ENCODE measurements at regions not wholly inside any gene's neighbourhood (a gene's known extent, or its start where the extent isn't known, plus 50 kb on each side); places are given as distances from the start of the nearest gene placed in this dataset.

- no peak for TF ChIP-seq ZBTB40 (IDR thresholded peaks at IDR 0.05; ENCODE audit: borderline replicate concordance)
- no peak for TF ChIP-seq NKRF (conservative IDR thresholded peaks at IDR 0.05)
- no peak for TF ChIP-seq SREBF2 (IDR thresholded peaks at IDR 0.05; ENCODE audit: low read length)
- TF ChIP-seq SREBF1 (IDR thresholded peaks at IDR 0.05; ENCODE audit: low read length): no peak
- no peak for TF ChIP-seq CBX3 (IDR thresholded peaks at IDR 0.05; ENCODE audit: borderline replicate concordance, low read depth)
- no peak for TF ChIP-seq HDAC2 (IDR thresholded peaks at IDR 0.05)
- TF ChIP-seq PAX5 (IDR thresholded peaks at IDR 0.05; ENCODE audit: borderline replicate concordance, low read depth, low read length): no peak
- no peak for TF ChIP-seq NFYA (IDR thresholded peaks at IDR 0.05; ENCODE audit: borderline replicate concordance, low read depth, low read length)
Observed at GRCh38 chr16:26709175-26709574, 357.6 kb upstream of the C16orf82 start (continued).

- H3K27me3 ChIP-seq (replicated peaks in 1 of 2; ENCODE audit: control insufficient read depth in 2 of 2, insufficient read depth in 2 of 2, low read length in 1 of 2): no peaks in the 10 kb centered on the region
- H3K36me3 ChIP-seq (ENCODE audit: control insufficient read depth in 2 of 2, insufficient read depth in 2 of 2, low read length in 1 of 2): no peaks in the 10 kb centered on the region
- SMC1A ChIA-PET (ENCODE audit: uncharacterized antibody, unreplicated experiment): no interaction called here
- BruUV-seq (replicated peaks): no TSS peak
- FAIRE-seq: no peak
- H3K79me2 ChIP-seq (ENCODE audit: control insufficient read depth, insufficient read depth, low read length): no peaks in the 10 kb centered on the region
- no peak overlapping the region for H3K9ac ChIP-seq (ENCODE audit: control insufficient read depth, insufficient read depth, low read length)
- H2AFZ ChIP-seq (ENCODE audit: control insufficient read depth, low read depth, low read length): no peak overlapping the region
- 22% methylated on average over 2 of the region's 2 CpGs for WGBS (ENCODE audit: insufficient coverage, insufficient replicate concordance, low lambda C conversion rate, missing lambda C conversion rate)
- POLR2A ChIA-PET: no interaction called here
- DNase-seq (ENCODE audit: low read depth, low spot score): no peak
- intact Hi-C loops (cut with micrococcal nuclease; ENCODE audit: unreplicated experiment) (no loop called here), in situ Hi-C loops (cut with MboI) (no loop called here)
- RAD21 ChIA-PET (ENCODE audit: unreplicated experiment): no interaction called here
- CTCF ChIA-PET: no interaction called here
- H3K27ac ChIP-seq (ENCODE audit: control insufficient read depth, insufficient read depth): no peak overlapping the region
- no peaks in the 10 kb centered on the region for H3K4me1 ChIP-seq (ENCODE audit: control insufficient read depth, insufficient read depth, low read length)
- no peaks in the 10 kb centered on the region for H4K20me1 ChIP-seq (ENCODE audit: control insufficient read depth, insufficient read depth)
- no peak overlapping the region for H3K4me3 ChIP-seq
- no peak overlapping the region for H3K4me2 ChIP-seq (ENCODE audit: control insufficient read depth, insufficient read depth)
- no peaks in the 10 kb centered on the region for H3K9me3 ChIP-seq (replicated peaks; ENCODE audit: control insufficient read depth, insufficient read depth, low read length)
- ATAC-seq: no peak
- TF ChIP-seq HDGF (IDR thresholded peaks at IDR 0.05) (no peak), ZNF207 (IDR thresholded peaks at IDR 0.05; ENCODE audit: borderline replicate concordance) (no peak), RCOR1 (conservative IDR thresholded peaks at IDR 0.05; ENCODE audit: low read depth, low read length) (no peak), CEBPZ (IDR thresholded peaks at IDR 0.05; ENCODE audit: low read depth, low read length) (no peak), IRF3 (IDR thresholded peaks at IDR 0.05) (no peak), NRF1 (conservative IDR thresholded peaks at IDR 0.05; ENCODE audit: low read depth, low read length) (no peak), SREBF2 (IDR thresholded peaks at IDR 0.05; ENCODE audit: low read length) (no peak), RUNX3 (IDR thresholded peaks at IDR 0.05; ENCODE audit: low read length) (no peak)
Observed at GRCh38 chr16:26709754-26710153, 357.0 kb upstream of the C16orf82 start.

All from GM12878 (cell line).